ENCODE measurements at regions not wholly inside any gene's neighbourhood (a gene's known extent, or its start where the extent isn't known, plus 50 kb on each side); places are given as distances from the start of the nearest gene placed in this dataset.

- Mint-ChIP-seq H3K27ac (no peak overlapping the region), H3K4me3 (no peak overlapping the region), H3K9me3 (peaks cover 70% of the 10 kb centered on the region), H3K36me3 (ENCODE audit: low read depth) (peaks cover 6% of the 10 kb centered on the region; the same call in 1 of the 2 replicates), H3K27me3 (ENCODE audit: insufficient read depth) (peaks cover 5% of the 10 kb centered on the region), H3K4me1 (ENCODE audit: low read depth) (no peaks in the 10 kb centered on the region)
- no peak for DNase-seq
- TF ChIP-seq CTCF (IDR thresholded peaks at IDR 0.05) = no peak
These were observed 929.5 kb downstream of the VRK1 start for GRCh38 chr14:97726676-97727075.

- no peak overlapping the region for H3K27ac Mint-ChIP-seq
- no peak overlapping the region for H3K4me3 Mint-ChIP-seq
- peaks cover 43% of the 10 kb centered on the region for H3K9me3 Mint-ChIP-seq
- H3K4me1 Mint-ChIP-seq (ENCODE audit: low read depth) = no peaks in the 10 kb centered on the region
- H3K27me3 Mint-ChIP-seq (ENCODE audit: insufficient read depth) = peaks cover 3% of the 10 kb centered on the region; the same call in 1 of the 2 replicates
- no peaks in the 10 kb centered on the region for H3K36me3 Mint-ChIP-seq (ENCODE audit: low read depth)
- TF ChIP-seq CTCF (IDR thresholded peaks at IDR 0.05) = no peak
- DNase-seq = no peak
These were observed 933.5 kb downstream of the VRK1 start for GRCh38 chr14:97730706-97731105.

- Mint-ChIP-seq H3K4me3 (no peak overlapping the region), H3K27ac (no peak overlapping the region), H3K9me3 (peaks cover 36% of the 10 kb centered on the region), H3K36me3 (ENCODE audit: low read depth) (no peaks in the 10 kb centered on the region), H3K4me1 (ENCODE audit: low read depth) (no peaks in the 10 kb centered on the region), H3K27me3 (ENCODE audit: insufficient read depth) (peaks cover 3% of the 10 kb centered on the region; the same call in 1 of the 2 replicates)
- DNase-seq = no peak
- no peak for TF ChIP-seq CTCF (IDR thresholded peaks at IDR 0.05)
These were observed 934.6 kb downstream of the VRK1 start for GRCh38 chr14:97731800-97732199.

GRCh38 chr14:97747316-97747715 is 950.1 kb downstream of the VRK1 start:
- Mint-ChIP-seq H3K9me3 (peaks cover 50% of the 10 kb centered on the region), H3K36me3 (ENCODE audit: low read depth) (peaks cover 6% of the 10 kb centered on the region; the same call in 1 of the 2 replicates)

GRCh38 chr14:97748616-97749015 is 951.4 kb downstream of the VRK1 start:
- TF ChIP-seq CTCF (IDR thresholded peaks at IDR 0.05) = no peak
- Mint-ChIP-seq H3K4me1 (ENCODE audit: low read depth) (no peaks in the 10 kb centered on the region), H3K4me3 (no peak overlapping the region), H3K27me3 (ENCODE audit: insufficient read depth) (no peaks in the 10 kb centered on the region), H3K9me3 (peaks cover 57% of the 10 kb centered on the region), H3K36me3 (ENCODE audit: low read depth) (peaks cover 6% of the 10 kb centered on the region; the same call in 1 of the 2 replicates), H3K27ac (no peak overlapping the region)
- no peak for DNase-seq

More at GRCh38 chr14:97747316-97747715, 950.1 kb downstream of the VRK1 start:
- no peak overlapping the region for H3K27ac Mint-ChIP-seq
- H3K4me3 Mint-ChIP-seq = no peak overlapping the region
- H3K27me3 Mint-ChIP-seq (ENCODE audit: insufficient read depth) = no peaks in the 10 kb centered on the region
- no peaks in the 10 kb centered on the region for H3K4me1 Mint-ChIP-seq (ENCODE audit: low read depth)
- DNase-seq = no peak
- no peak for TF ChIP-seq CTCF (IDR thresholded peaks at IDR 0.05)

GRCh38 chr14:97757491-97757890 is 960.3 kb downstream of the VRK1 start:
- DNase-seq = no peak
- Mint-ChIP-seq H3K9me3 (peaks cover 57% of the 10 kb centered on the region), H3K27me3 (ENCODE audit: insufficient read depth) (no peaks in the 10 kb centered on the region), H3K4me3 (no peak overlapping the region), H3K4me1 (ENCODE audit: low read depth) (no peaks in the 10 kb centered on the region), H3K36me3 (ENCODE audit: low read depth) (no peaks in the 10 kb centered on the region; the same call in 1 of the 2 replicates), H3K27ac (no peak overlapping the region)
- no peak for TF ChIP-seq CTCF (IDR thresholded peaks at IDR 0.05)
